ENCODE measurements at regions not wholly inside any gene's neighbourhood (a gene's known extent, or its start where the extent isn't known, plus 50 kb on each side); places are given as distances from the start of the nearest gene placed in this dataset.

- ChIA-PET POLR2A (ENCODE audit: low non-redundant PET) (no interaction called here), CTCF (no interaction called here)
- Histone ChIP-seq H3K4me3 (ENCODE audit: low read depth, low read length, poor library complexity, severe bottlenecking) (no peak overlapping the region), H3K27me3 (replicated peaks; ENCODE audit: insufficient read depth, low read depth, low read length, poor library complexity) (no peaks in the 10 kb centered on the region), H3K4me1 (ENCODE audit: insufficient read depth, low read length, poor library complexity, severe bottlenecking) (peaks cover 51% of the 10 kb centered on the region), H3K9me3 (ENCODE audit: low read depth, low read length, poor library complexity, severe bottlenecking) (no peaks in the 10 kb centered on the region), H3K27ac (ENCODE audit: low read depth, low read length, poor library complexity, severe bottlenecking) (no peak overlapping the region), H3K36me3 (ENCODE audit: insufficient read depth, low read length, poor library complexity, severe bottlenecking) (no peaks in the 10 kb centered on the region)
- intact Hi-C loops (cut with micrococcal nuclease; ENCODE audit: unreplicated experiment): loop anchor here (2.0 kb wide), 1 partner anchor 97 kb away; the partner anchor contains the start of gene DAB2
- DNase-seq (ENCODE audit: low spot score): no peak
- TF ChIP-seq CTCF (conservative IDR thresholded peaks at IDR 0.05; ENCODE audit: low read depth, low read length) (no peak), EZH2 (IDR thresholded peaks at IDR 0.05; ENCODE audit: borderline replicate concordance, low read depth, low read length, poor library complexity, severe bottlenecking) (no peak)
- BruUV-seq (replicated peaks): no TSS peak
These were observed 97.3 kb upstream of the DAB2 start for GRCh38 chr5:39521940-39522590.

GRCh38 chr5:39521098-39521860 is 96.5 kb upstream of the DAB2 start:
- H3K4me1 ChIP-seq (ENCODE audit: insufficient read depth, low read length, poor library complexity, severe bottlenecking): peaks cover 46% of the 10 kb centered on the region
- no peak for DNase-seq (ENCODE audit: low spot score)
- no peak for TF ChIP-seq EZH2 (IDR thresholded peaks at IDR 0.05; ENCODE audit: borderline replicate concordance, low read depth, low read length, poor library complexity, severe bottlenecking)
- TF ChIP-seq CTCF (conservative IDR thresholded peaks at IDR 0.05; ENCODE audit: low read depth, low read length): no peak
- H3K27me3 ChIP-seq (replicated peaks; ENCODE audit: insufficient read depth, low read depth, low read length, poor library complexity): no peaks in the 10 kb centered on the region
- BruUV-seq (replicated peaks): no TSS peak
- H3K27ac ChIP-seq (ENCODE audit: low read depth, low read length, poor library complexity, severe bottlenecking): peak overlapping the region; percentile 86
- POLR2A ChIA-PET (ENCODE audit: low non-redundant PET): no interaction called here
- no peaks in the 10 kb centered on the region for H3K36me3 ChIP-seq (ENCODE audit: insufficient read depth, low read length, poor library complexity, severe bottlenecking)
- H3K9me3 ChIP-seq (ENCODE audit: low read depth, low read length, poor library complexity, severe bottlenecking): no peaks in the 10 kb centered on the region
- CTCF ChIA-PET: no interaction called here
- intact Hi-C loops (cut with micrococcal nuclease; ENCODE audit: unreplicated experiment): no loop called here
- H3K4me3 ChIP-seq (ENCODE audit: low read depth, low read length, poor library complexity, severe bottlenecking): no peak overlapping the region

- no peaks in the 10 kb centered on the region for H3K36me3 ChIP-seq (ENCODE audit: insufficient read depth, low read length, poor library complexity, severe bottlenecking)
- no peaks in the 10 kb centered on the region for H3K9me3 ChIP-seq (ENCODE audit: low read depth, low read length, poor library complexity, severe bottlenecking)
- intact Hi-C loops (cut with micrococcal nuclease; ENCODE audit: unreplicated experiment): no loop called here
- POLR2A ChIA-PET (ENCODE audit: low non-redundant PET): no interaction called here
- peak; percentile 92 for DNase-seq (ENCODE audit: low spot score)
- TF ChIP-seq CTCF (conservative IDR thresholded peaks at IDR 0.05; ENCODE audit: low read depth, low read length): no peak
- TF ChIP-seq EZH2 (IDR thresholded peaks at IDR 0.05; ENCODE audit: borderline replicate concordance, low read depth, low read length, poor library complexity, severe bottlenecking): no peak
- no TSS peak for BruUV-seq (replicated peaks)
- peaks cover 38% of the 10 kb centered on the region for H3K4me1 ChIP-seq (ENCODE audit: insufficient read depth, low read length, poor library complexity, severe bottlenecking)
- CTCF ChIA-PET: no interaction called here
- H3K27me3 ChIP-seq (replicated peaks; ENCODE audit: insufficient read depth, low read depth, low read length, poor library complexity): no peaks in the 10 kb centered on the region
- peak overlapping the region; percentile 8 for H3K4me3 ChIP-seq (ENCODE audit: low read depth, low read length, poor library complexity, severe bottlenecking)
- peak overlapping the region; percentile 86 for H3K27ac ChIP-seq (ENCODE audit: low read depth, low read length, poor library complexity, severe bottlenecking)
These were observed 95.4 kb upstream of the DAB2 start for GRCh38 chr5:39520232-39520572.

All from A673 (cell line).